Astrocyte (in vitro differentiated cells and primary cell): ENCODE measurements at regions not wholly inside any gene's neighbourhood (a gene's known extent, or its start where the extent isn't known, plus 50 kb on each side); places are given as distances from the start of the nearest gene placed in this dataset.

Source experiments
- DNase-seq: peaks from one replicate; pipeline ENCODE4 v3.0.0-alpha.2; 2010; ENCODE audit warnings: low read depth
- FAIRE-seq: peaks from 2 replicates; lab custom pipeline; 2011; peaks lifted over from hg19 to GRCh38; lab: Jason Lieb, UNC
- H2AFZ ChIP-seq: 2 replicates; pipeline ENCODE4 v1.6.0; 2012; ENCODE audit warnings: low read depth, low read length, inconsistent platforms
- H3K27ac ChIP-seq: 2 replicates; pipeline ENCODE4 v1.5.1; 2011; ENCODE audit warnings: low read depth, low read length, inconsistent platforms
- H3K27me3 ChIP-seq: 2 replicates; pipeline ENCODE4 v1.6.0; 2011; ENCODE audit warnings: low read length, inconsistent platforms; ENCODE audit not compliant: insufficient read depth
- H3K36me3 ChIP-seq: 2 replicates; pipeline ENCODE4 v1.5.1; 2011; ENCODE audit warnings: low read length, inconsistent platforms; ENCODE audit not compliant: insufficient read depth
- H3K4me1 ChIP-seq: 2 replicates; pipeline ENCODE4 v1.5.1; 2011; ENCODE audit warnings: low read length, inconsistent platforms; ENCODE audit not compliant: insufficient read depth
- H3K4me2 ChIP-seq: 2 replicates; pipeline ENCODE4 v1.6.0; 2012; ENCODE audit warnings: low read length, inconsistent platforms
- H3K4me3 ChIP-seq: 2 replicates; pipeline ENCODE4 v1.5.1; 2011; ENCODE audit warnings: low read depth, mild to moderate bottlenecking, low read length, inconsistent platforms; ENCODE audit not compliant: insufficient read depth
- H3K79me2 ChIP-seq: 2 replicates; pipeline ENCODE4 v1.6.0; 2012; ENCODE audit warnings: mild to moderate bottlenecking, low read length, inconsistent platforms; ENCODE audit not compliant: insufficient read depth
- H3K9ac ChIP-seq: 2 replicates; pipeline ENCODE4 v1.6.0; 2012; ENCODE audit warnings: mild to moderate bottlenecking, low read length, inconsistent platforms
- H3K9me3 ChIP-seq: 2 replicates; pipeline ENCODE4 v1.5.1; 2012; ENCODE audit warnings: low read depth, mild to moderate bottlenecking, low read length, inconsistent platforms; ENCODE audit not compliant: insufficient read depth
- H4K20me1 ChIP-seq: 2 replicates; pipeline ENCODE4 v1.6.0; 2012; ENCODE audit warnings: low read length, inconsistent platforms; ENCODE audit not compliant: insufficient read depth
- H3K27ac Mint-ChIP-seq: one replicate; pipeline ENCODE4 v1.8.0; 2021; ENCODE audit warnings: mild to moderate bottlenecking, mixed read lengths; ENCODE audit not compliant: unreplicated experiment
- H3K27me3 Mint-ChIP-seq: one replicate; pipeline ENCODE4 v1.8.0; 2021; ENCODE audit warnings: low read depth, mixed read lengths; ENCODE audit not compliant: unreplicated experiment
- H3K36me3 Mint-ChIP-seq: one replicate; pipeline ENCODE4 v1.8.0; 2021; ENCODE audit warnings: low read depth, mixed read lengths; ENCODE audit not compliant: unreplicated experiment
- H3K4me1 Mint-ChIP-seq: one replicate; pipeline ENCODE4 v1.8.0; 2021; ENCODE audit warnings: low read depth, mixed read lengths; ENCODE audit not compliant: unreplicated experiment
- H3K4me3 Mint-ChIP-seq: one replicate; pipeline ENCODE4 v1.8.0; 2021; ENCODE audit warnings: mild to moderate bottlenecking, moderate library complexity, mixed read lengths; ENCODE audit not compliant: unreplicated experiment
- H3K9me3 Mint-ChIP-seq: one replicate; pipeline ENCODE4 v1.8.0; 2021; ENCODE audit warnings: mild to moderate bottlenecking, mixed read lengths; ENCODE audit not compliant: unreplicated experiment
- CTCF ChIP-seq: IDR thresholded peaks from 2 replicates; pipeline ENCODE4 v1.5.1; 2011; ENCODE audit warnings: low read depth, mild to moderate bottlenecking, inconsistent platforms, low read length, moderate library complexity; ENCODE audit not compliant: insufficient read depth
- EZH2 ChIP-seq: IDR thresholded peaks from 2 replicates; pipeline ENCODE4 v1.6.1; 2012; ENCODE audit warnings: mild to moderate bottlenecking, low read length, inconsistent platforms; ENCODE audit not compliant: insufficient read depth

DNA sequence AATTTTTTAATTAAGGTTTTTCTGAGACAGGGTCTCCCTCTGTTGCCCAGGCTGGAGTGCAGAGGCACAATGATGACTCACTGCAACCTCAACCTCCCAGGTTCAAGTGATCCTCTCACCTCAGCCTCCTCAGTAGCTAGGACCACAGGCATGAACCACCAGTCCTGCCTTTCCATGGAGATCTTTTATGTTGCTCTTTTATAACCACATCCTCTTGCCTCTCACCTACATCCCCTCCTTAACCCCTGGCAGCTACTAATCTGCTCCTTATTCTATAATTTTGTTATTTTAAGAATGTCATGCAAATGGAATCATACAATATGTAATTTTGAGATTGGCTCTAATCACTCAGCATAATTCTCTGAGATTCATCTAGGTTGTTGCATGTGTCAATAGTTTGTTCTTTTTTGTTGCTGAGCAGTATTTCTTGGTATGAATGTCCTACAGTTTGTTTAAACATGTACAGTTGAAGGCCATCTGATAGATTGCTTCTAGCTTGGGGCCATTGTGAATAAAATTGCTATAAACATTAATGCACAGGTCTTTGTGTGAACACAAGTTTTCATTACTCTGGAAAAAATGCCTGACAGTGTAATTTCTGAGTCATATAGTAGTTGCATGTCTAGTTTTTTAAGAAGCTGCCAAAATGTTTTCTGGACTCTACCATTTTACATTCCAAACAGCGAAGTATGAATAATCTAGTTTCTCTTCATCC lies 249.2 kb upstream of the AMIGO2 start:
- no peaks in the 10 kb centered on the region for H3K27me3 Mint-ChIP-seq
- Histone ChIP-seq H3K9ac (no peak overlapping the region), H3K27ac (no peak overlapping the region), H3K27me3 (no peaks in the 10 kb centered on the region), H3K4me1 (peaks cover 5% of the 10 kb centered on the region), H3K4me2 (no peak overlapping the region), H4K20me1 (no peaks in the 10 kb centered on the region), H3K4me3 (no peak overlapping the region), H2AFZ (no peak overlapping the region), H3K9me3 (no peaks in the 10 kb centered on the region), H3K36me3 (no peaks in the 10 kb centered on the region), H3K79me2 (no peaks in the 10 kb centered on the region)
- H3K36me3 Mint-ChIP-seq, result no peaks in the 10 kb centered on the region
- H3K4me3 Mint-ChIP-seq, result no peak overlapping the region
- FAIRE-seq (peak; percentile 71), DNase-seq (peak; percentile 75)
- H3K27ac Mint-ChIP-seq, result no peak overlapping the region
- no peaks in the 10 kb centered on the region for H3K9me3 Mint-ChIP-seq
- TF ChIP-seq EZH2, result no peak
- no peak for TF ChIP-seq CTCF
- no peaks in the 10 kb centered on the region for H3K4me1 Mint-ChIP-seq

DNA sequence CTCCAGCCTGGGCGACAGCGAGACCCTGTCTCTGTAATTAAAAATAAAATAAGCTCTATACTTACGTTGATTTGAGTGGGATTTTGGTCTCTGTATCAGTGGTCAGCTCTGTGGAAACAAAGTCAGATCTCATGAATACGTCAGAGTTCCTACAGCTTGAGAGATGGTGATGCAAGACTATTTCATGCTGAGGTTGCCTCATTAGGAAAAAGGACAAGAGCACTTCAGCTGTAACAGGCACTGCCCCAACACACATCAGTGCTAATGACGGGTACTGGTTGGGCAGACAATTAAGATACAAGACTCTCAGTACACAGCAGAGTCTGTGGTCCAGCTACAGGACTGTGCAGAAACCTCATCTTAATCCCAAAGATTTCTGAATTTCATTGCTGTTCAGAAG lies 246.4 kb upstream of the AMIGO2 start:
- peak overlapping the region; percentile 34 for H3K27ac Mint-ChIP-seq
- no peaks in the 10 kb centered on the region for H3K9me3 ChIP-seq
- TF ChIP-seq CTCF, result no peak
- TF ChIP-seq EZH2, result no peak
- H3K9me3 Mint-ChIP-seq, result no peaks in the 10 kb centered on the region
- H3K4me2 ChIP-seq, result no peak overlapping the region
- H3K4me3 ChIP-seq, result no peak overlapping the region
- no peaks in the 10 kb centered on the region for H4K20me1 ChIP-seq
- no peaks in the 10 kb centered on the region for H3K27me3 ChIP-seq
- H3K27me3 Mint-ChIP-seq, result no peaks in the 10 kb centered on the region
- no peak overlapping the region for H3K9ac ChIP-seq
- no peak overlapping the region for H2AFZ ChIP-seq
- no peak for DNase-seq
- no peak for FAIRE-seq
- no peak overlapping the region for H3K27ac ChIP-seq
- H3K4me1 Mint-ChIP-seq, result no peaks in the 10 kb centered on the region
- no peak overlapping the region for H3K4me3 Mint-ChIP-seq
- H3K36me3 Mint-ChIP-seq, result no peaks in the 10 kb centered on the region
- H3K36me3 ChIP-seq, result no peaks in the 10 kb centered on the region
- peaks cover 5% of the 10 kb centered on the region for H3K4me1 ChIP-seq
- H3K79me2 ChIP-seq, result no peaks in the 10 kb centered on the region

- H3K9ac ChIP-seq, result no peak overlapping the region
Measured at GRCh38 chr12:47323802-47324201, 244.0 kb upstream of the AMIGO2 start.

More at GRCh38 chr12:47323802-47324201, 244.0 kb upstream of the AMIGO2 start:
- Histone ChIP-seq H3K27me3 (no peaks in the 10 kb centered on the region), H3K27ac (no peak overlapping the region), H3K36me3 (no peaks in the 10 kb centered on the region), H4K20me1 (no peaks in the 10 kb centered on the region), H2AFZ (no peak overlapping the region), H3K4me1 (peaks cover 1% of the 10 kb centered on the region), H3K79me2 (no peaks in the 10 kb centered on the region), H3K4me3 (no peak overlapping the region), H3K9me3 (no peaks in the 10 kb centered on the region), H3K4me2 (no peak overlapping the region)
- no peaks in the 10 kb centered on the region for H3K4me1 Mint-ChIP-seq
- no peak for TF ChIP-seq CTCF
- no peak for TF ChIP-seq EZH2
- no peak overlapping the region for H3K4me3 Mint-ChIP-seq
- no peaks in the 10 kb centered on the region for H3K36me3 Mint-ChIP-seq
- H3K9me3 Mint-ChIP-seq, result no peaks in the 10 kb centered on the region
- no peak for FAIRE-seq
- no peak for DNase-seq
- H3K27ac Mint-ChIP-seq, result no peak overlapping the region
- H3K27me3 Mint-ChIP-seq, result no peaks in the 10 kb centered on the region
